ENCODE measurements at regions not wholly inside any gene's neighbourhood (a gene's known extent, or its start where the extent isn't known, plus 50 kb on each side); places are given as distances from the start of the nearest gene placed in this dataset.

- TF ChIP-seq POLR2A (IDR thresholded peaks at IDR 0.05; ENCODE audit: low read depth, low read length) (no peak), POLR2AphosphoS5 (IDR thresholded peaks at IDR 0.05; ENCODE audit: low read depth, low read length) (no peak), TAF1 (IDR thresholded peaks at IDR 0.05; ENCODE audit: borderline replicate concordance, low read depth, low read length) (no peak)
These were observed 134.6 kb upstream of the ADAMTS18 start for GRCh38 chr16:77569406-77569805.
